ENCODE measurements at regions not wholly inside any gene's neighbourhood (a gene's known extent, or its start where the extent isn't known, plus 50 kb on each side); places are given as distances from the start of the nearest gene placed in this dataset.
"Not testable (repeated sequence)": the region's sequence is repeated elsewhere in the genome, so short reads cannot be mapped to it uniquely, and the experiment has no call there.

- TF ChIP-seq CTCF (IDR thresholded peaks at IDR 0.05; ENCODE audit: insufficient read depth, low read length, poor library complexity, severe bottlenecking), result no peak
Observed at GRCh38 chr2:228594012-228594411, 412.5 kb upstream of the SPHKAP start.

GRCh38 chr2:228592925-228593324 lies 411.4 kb upstream of the SPHKAP start:
- Histone ChIP-seq H3K36me3 (ENCODE audit: control insufficient read depth, insufficient read depth, low read length) (no peaks in the 10 kb centered on the region), H3K4me3 (ENCODE audit: low read depth, low read length) (no peak overlapping the region), H3K27me3 (ENCODE audit: control insufficient read depth, insufficient read depth, low read length) (no peaks in the 10 kb centered on the region)
- DNase-seq (ENCODE audit: low read depth), result no peak
- no peak for TF ChIP-seq CTCF (IDR thresholded peaks at IDR 0.05; ENCODE audit: insufficient read depth, low read length, poor library complexity, severe bottlenecking)

More at GRCh38 chr2:228594012-228594411, 412.5 kb upstream of the SPHKAP start:
- no peaks in the 10 kb centered on the region for H3K27me3 ChIP-seq (ENCODE audit: control insufficient read depth, insufficient read depth, low read length)
- no peak for DNase-seq (ENCODE audit: low read depth)
- no peaks in the 10 kb centered on the region for H3K36me3 ChIP-seq (ENCODE audit: control insufficient read depth, insufficient read depth, low read length)
- no peak overlapping the region for H3K4me3 ChIP-seq (ENCODE audit: low read depth, low read length)

GRCh38 chr2:228590681-228591080 lies 409.2 kb upstream of the SPHKAP start:
- DNase-seq (ENCODE audit: low read depth), result no peak
- no peaks in the 10 kb centered on the region for H3K27me3 ChIP-seq (ENCODE audit: control insufficient read depth, insufficient read depth, low read length)
- no peak for TF ChIP-seq CTCF (IDR thresholded peaks at IDR 0.05; ENCODE audit: insufficient read depth, low read length, poor library complexity, severe bottlenecking)
- no peaks in the 10 kb centered on the region for H3K36me3 ChIP-seq (ENCODE audit: control insufficient read depth, insufficient read depth, low read length)
- H3K4me3 ChIP-seq (ENCODE audit: low read depth, low read length), result no peak overlapping the region

- Histone ChIP-seq H3K36me3 (ENCODE audit: control insufficient read depth, insufficient read depth, low read length) (no peaks in the 10 kb centered on the region), H3K4me3 (ENCODE audit: low read depth, low read length) (no peak overlapping the region), H3K27me3 (ENCODE audit: control insufficient read depth, insufficient read depth, low read length) (no peaks in the 10 kb centered on the region)
- no peak for TF ChIP-seq CTCF (IDR thresholded peaks at IDR 0.05; ENCODE audit: insufficient read depth, low read length, poor library complexity, severe bottlenecking)
- DNase-seq (ENCODE audit: low read depth), result no peak
Observed at GRCh38 chr2:228589115-228589514, 407.6 kb upstream of the SPHKAP start.

- no peaks in the 10 kb centered on the region for H3K27me3 ChIP-seq (ENCODE audit: control insufficient read depth, insufficient read depth, low read length)
- H3K4me3 ChIP-seq (ENCODE audit: low read depth, low read length), result no peak overlapping the region
- no peaks in the 10 kb centered on the region for H3K36me3 ChIP-seq (ENCODE audit: control insufficient read depth, insufficient read depth, low read length)
- TF ChIP-seq CTCF (IDR thresholded peaks at IDR 0.05; ENCODE audit: insufficient read depth, low read length, poor library complexity, severe bottlenecking), result no peak
- no peak for DNase-seq (ENCODE audit: low read depth)
Observed at GRCh38 chr2:228581731-228582130, 400.2 kb upstream of the SPHKAP start.

GRCh38 chr2:228575897-228576296 lies 394.4 kb upstream of the SPHKAP start:
- no peak for DNase-seq (ENCODE audit: low read depth)

GRCh38 chr2:228568275-228568674 lies 386.8 kb upstream of the SPHKAP start:
- H3K4me3 ChIP-seq (ENCODE audit: low read depth, low read length); DNase-seq (ENCODE audit: low read depth); H3K27me3 ChIP-seq (ENCODE audit: control insufficient read depth, insufficient read depth, low read length); H3K36me3 ChIP-seq (ENCODE audit: control insufficient read depth, insufficient read depth, low read length): not testable (repeated sequence)

More at GRCh38 chr2:228575897-228576296, 394.4 kb upstream of the SPHKAP start:
- Histone ChIP-seq H3K36me3 (ENCODE audit: control insufficient read depth, insufficient read depth, low read length) (no peaks in the 10 kb centered on the region), H3K4me3 (ENCODE audit: low read depth, low read length) (no peak overlapping the region), H3K27me3 (ENCODE audit: control insufficient read depth, insufficient read depth, low read length) (no peaks in the 10 kb centered on the region)
- TF ChIP-seq CTCF (IDR thresholded peaks at IDR 0.05; ENCODE audit: insufficient read depth, low read length, poor library complexity, severe bottlenecking), result no peak
